ENCODE measurements at regions not wholly inside any gene's neighbourhood (a gene's known extent, or its start where the extent isn't known, plus 50 kb on each side); places are given as distances from the start of the nearest gene placed in this dataset. TPM values are rescaled to one million over a fixed set of nuclear protein-coding genes. Genes with fewer than 3 reads are reported as not detected.
"Not testable (repeated sequence)": the region's sequence is repeated elsewhere in the genome, so short reads cannot be mapped to it uniquely, and the experiment has no call there.

DNA sequence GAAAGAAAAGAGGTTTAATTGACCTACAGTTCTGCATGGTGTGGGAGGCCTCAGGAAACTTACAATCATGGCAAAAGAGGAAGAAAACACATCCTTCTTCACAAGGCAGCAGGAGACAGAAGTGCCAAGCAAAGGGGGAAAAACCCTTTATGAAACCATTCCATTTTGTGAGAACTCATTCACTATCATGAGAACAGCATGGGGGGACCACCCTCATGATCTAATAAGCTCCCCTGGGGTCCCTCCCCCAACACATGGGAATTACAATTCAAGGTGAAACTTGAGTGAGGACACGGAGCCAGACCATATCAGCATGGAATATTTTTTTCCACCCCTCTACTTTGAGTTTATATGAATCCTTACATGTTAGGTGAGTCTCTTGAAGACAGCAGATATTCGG, 173.7 kb downstream of the PHF2 start:
- Histone ChIP-seq H3K27ac (no peak overlapping the region), H3K27me3 (no peaks in the 10 kb centered on the region), H3K4me1 (no peaks in the 10 kb centered on the region), H3K9me3 (peaks cover 0 to 77% (median 10%) of the 10 kb centered on the region in 4 donors), H3K4me3 (no peak overlapping the region), H3K36me3 (no peaks in the 10 kb centered on the region)
- DNase-seq (ENCODE audit: low spot score in 2 of 2), result no peak
- TF ChIP-seq POLR2A (IDR thresholded peaks at IDR 0.05) (no peak), EP300 (IDR thresholded peaks at IDR 0.05) (no peak)
- TF ChIP-seq, protein P1, sequence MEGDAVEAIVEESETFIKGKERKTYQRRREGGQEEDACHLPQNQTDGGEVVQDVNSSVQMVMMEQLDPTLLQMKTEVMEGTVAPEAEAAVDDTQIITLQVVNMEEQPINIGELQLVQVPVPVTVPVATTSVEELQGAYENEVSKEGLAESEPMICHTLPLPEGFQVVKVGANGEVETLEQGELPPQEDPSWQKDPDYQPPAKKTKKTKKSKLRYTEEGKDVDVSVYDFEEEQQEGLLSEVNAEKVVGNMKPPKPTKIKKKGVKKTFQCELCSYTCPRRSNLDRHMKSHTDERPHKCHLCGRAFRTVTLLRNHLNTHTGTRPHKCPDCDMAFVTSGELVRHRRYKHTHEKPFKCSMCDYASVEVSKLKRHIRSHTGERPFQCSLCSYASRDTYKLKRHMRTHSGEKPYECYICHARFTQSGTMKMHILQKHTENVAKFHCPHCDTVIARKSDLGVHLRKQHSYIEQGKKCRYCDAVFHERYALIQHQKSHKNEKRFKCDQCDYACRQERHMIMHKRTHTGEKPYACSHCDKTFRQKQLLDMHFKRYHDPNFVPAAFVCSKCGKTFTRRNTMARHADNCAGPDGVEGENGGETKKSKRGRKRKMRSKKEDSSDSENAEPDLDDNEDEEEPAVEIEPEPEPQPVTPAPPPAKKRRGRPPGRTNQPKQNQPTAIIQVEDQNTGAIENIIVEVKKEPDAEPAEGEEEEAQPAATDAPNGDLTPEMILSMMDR (IDR thresholded peaks at IDR 0.05), result no peak
- 73 to 74% methylated on average over 2 of the region's 2 CpGs for WGBS, 2 donors

DNA sequence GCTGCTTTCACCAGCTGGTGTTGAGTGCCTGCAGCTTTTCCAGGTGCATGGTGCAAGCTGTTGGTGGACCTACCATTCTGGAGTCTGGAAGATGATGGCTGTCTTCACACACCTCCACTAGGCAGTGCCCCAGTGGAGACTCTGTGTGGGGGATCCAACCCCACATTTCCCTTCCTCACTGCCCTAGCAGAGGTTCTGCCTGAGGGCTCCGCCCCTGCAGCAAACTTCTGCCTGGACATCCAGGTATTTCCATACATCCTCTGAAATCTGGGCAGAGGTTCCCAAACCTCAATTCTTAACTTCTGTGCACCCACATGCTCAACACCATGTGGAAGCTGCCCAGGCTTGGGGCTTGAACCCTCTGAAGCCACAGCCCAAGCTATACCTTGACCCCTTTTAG, 172.4 kb downstream of the PHF2 start:
- not testable (repeated sequence) for H3K4me3 ChIP-seq; H3K4me1 ChIP-seq; H3K36me3 ChIP-seq; H3K27me3 ChIP-seq; DNase-seq (ENCODE audit: low spot score in 2 of 2); H3K27ac ChIP-seq
- 82 to 100% methylated on average over 1 of the region's 1 CpG for WGBS, 2 donors
- H3K9me3 ChIP-seq, result peaks cover 0 to 83% (median 10%) of the 10 kb centered on the region in 4 donors

DNA sequence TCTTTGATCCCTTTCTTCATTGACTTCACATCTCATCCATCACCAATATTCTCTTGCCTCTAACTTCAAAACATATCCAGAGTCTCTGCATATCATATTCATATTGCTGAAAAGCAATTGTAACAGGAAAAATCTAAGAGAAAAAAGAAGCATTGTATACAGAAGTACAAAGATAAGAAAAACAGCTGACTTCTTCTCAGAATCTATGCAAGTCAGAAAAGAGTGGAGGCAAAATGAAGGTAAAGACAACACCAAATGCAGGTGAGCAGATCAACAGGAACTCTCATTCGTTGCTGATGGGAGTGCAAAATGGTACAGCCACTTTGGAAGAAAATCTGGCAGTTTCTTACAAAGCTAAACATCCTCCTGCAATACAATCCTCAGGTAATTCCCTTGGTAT, 155.6 kb downstream of the PHF2 start:
- no peak for TF ChIP-seq EP300 (IDR thresholded peaks at IDR 0.05)
- TF ChIP-seq, protein P1 (IDR thresholded peaks at IDR 0.05), result no peak
- TF ChIP-seq POLR2A (IDR thresholded peaks at IDR 0.05), result no peak
- H3K4me3 ChIP-seq, result no peak overlapping the region
- DNase-seq (ENCODE audit: low spot score in 2 of 2), result no peak
- no peak overlapping the region for H3K27ac ChIP-seq
- H3K4me1 ChIP-seq, result no peaks in the 10 kb centered on the region
- H3K36me3 ChIP-seq, result no peaks in the 10 kb centered on the region
- 45 to 51% methylated on average over 1 of the region's 1 CpG for WGBS, 2 donors
- H3K9me3 ChIP-seq, result peaks cover 0 to 42% (median 4%) of the 10 kb centered on the region in 4 donors
- no peaks in the 10 kb centered on the region for H3K27me3 ChIP-seq

DNA sequence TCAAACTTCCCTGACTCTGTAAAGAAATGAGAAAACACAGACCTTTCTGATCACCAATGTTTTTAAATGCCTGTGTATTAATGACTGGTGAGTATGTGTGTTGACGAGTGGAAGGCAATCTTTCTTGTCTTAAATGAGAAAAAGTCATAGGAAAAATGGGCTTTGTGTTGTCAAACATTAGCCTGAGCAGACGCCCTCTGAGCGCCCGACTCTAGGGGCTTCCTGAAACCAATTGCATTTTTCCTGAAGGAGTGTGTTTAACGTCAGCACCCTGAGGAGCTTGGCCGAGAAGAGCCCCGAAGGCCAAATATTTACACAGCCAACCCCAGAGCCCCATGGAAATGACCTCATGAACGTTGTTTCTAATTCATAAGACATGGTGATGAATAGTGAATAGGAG, 154.3 kb downstream of the PHF2 start:
- H3K27me3 ChIP-seq, result no peaks in the 10 kb centered on the region
- no peak for DNase-seq (ENCODE audit: low spot score in 2 of 2)
- no peak overlapping the region for H3K27ac ChIP-seq
- no peaks in the 10 kb centered on the region for H3K36me3 ChIP-seq
- H3K4me1 ChIP-seq, result no peaks in the 10 kb centered on the region
- WGBS, 2 donors, result 36 to 41% methylated on average over 8 of the region's 8 CpGs
- TF ChIP-seq POLR2A (IDR thresholded peaks at IDR 0.05) (no peak), EP300 (IDR thresholded peaks at IDR 0.05) (no peak)
- TF ChIP-seq, protein P1 (IDR thresholded peaks at IDR 0.05), result no peak
- H3K4me3 ChIP-seq, result no peak overlapping the region
- peaks cover 0 to 44% (median 4%) of the 10 kb centered on the region in 4 donors for H3K9me3 ChIP-seq

DNA sequence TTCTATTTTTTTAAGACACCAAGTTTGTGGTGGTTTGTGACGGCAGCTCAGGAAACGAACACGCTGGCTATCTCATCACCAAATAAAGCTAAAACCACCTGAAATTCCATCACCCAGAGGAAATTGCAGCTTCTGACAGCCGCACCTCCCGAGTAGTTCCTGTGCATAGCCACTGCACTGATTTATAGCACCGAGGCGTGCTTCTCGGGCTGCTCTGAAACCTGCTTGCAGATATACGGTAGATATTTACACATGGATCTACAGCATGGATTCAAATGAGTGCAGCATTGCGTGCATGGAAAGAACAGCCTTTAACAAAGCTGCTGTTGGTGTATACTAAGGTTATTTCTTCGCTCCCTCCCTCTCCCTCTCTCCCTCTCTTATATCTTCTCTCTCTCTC, 153.8 kb downstream of the PHF2 start:
- 56 to 74% methylated on average over 11 of the region's 11 CpGs for WGBS, 2 donors
- Histone ChIP-seq H3K4me3 (no peak overlapping the region), H3K27ac (no peak overlapping the region), H3K9me3 (peaks cover 0 to 40% (median 4%) of the 10 kb centered on the region in 4 donors), H3K36me3 (no peaks in the 10 kb centered on the region), H3K27me3 (no peaks in the 10 kb centered on the region), H3K4me1 (no peaks in the 10 kb centered on the region)
- no peak for DNase-seq (ENCODE audit: low spot score in 2 of 2)
- TF ChIP-seq, protein P1 (IDR thresholded peaks at IDR 0.05), result no peak
- TF ChIP-seq POLR2A (IDR thresholded peaks at IDR 0.05), result no peak
- TF ChIP-seq EP300 (IDR thresholded peaks at IDR 0.05), result no peak

Small RNA genes lying in the stretch of these regions (small RNA-seq; reads per million reads assigned to genes)
- gene MIR4291, result not detected
